Effector CD8-positive, alpha-beta T cell (primary cell): ENCODE measurements at regions not wholly inside any gene's neighbourhood (a gene's known extent, or its start where the extent isn't known, plus 50 kb on each side); places are given as distances from the start of the nearest gene placed in this dataset.
"Not testable (repeated sequence)": the region's sequence is repeated elsewhere in the genome, so short reads cannot be mapped to it uniquely, and the experiment has no call there.

ENCODE experiments used
- DNase-seq: peaks from one replicate; lab custom pipeline; 2025; lab: John Stamatoyannopoulos, UW

GRCh38 chr6:156601152-156602065 is 175.8 kb upstream of the ARID1B start:
- DNase-seq = no peak

- no peak for DNase-seq
Observed at GRCh38 chr6:156600678-156601077, 176.5 kb upstream of the ARID1B start.

- DNase-seq = no peak
Observed at GRCh38 chr6:156599978-156600590, 177.1 kb upstream of the ARID1B start.

GRCh38 chr6:156599366-156599765 is 177.8 kb upstream of the ARID1B start:
- DNase-seq = no peak

- no peak for DNase-seq
Observed at GRCh38 chr6:156598855-156599180, 178.4 kb upstream of the ARID1B start.

GRCh38 chr6:156598071-156598854 is 178.9 kb upstream of the ARID1B start:
- DNase-seq = no peak

- DNase-seq = no peak
Observed at GRCh38 chr6:156597095-156597494, 180.1 kb upstream of the ARID1B start.

- DNase-seq = no peak
Observed at GRCh38 chr6:156595476-156595875, 181.7 kb upstream of the ARID1B start.

GRCh38 chr6:156593893-156594292 is 183.3 kb upstream of the ARID1B start:
- DNase-seq = no peak

GRCh38 chr6:156593127-156593526 is 184.1 kb upstream of the ARID1B start:
- DNase-seq = no peak

GRCh38 chr6:156590482-156590881 is 186.7 kb upstream of the ARID1B start:
- no peak for DNase-seq

- DNase-seq = no peak
Observed at GRCh38 chr6:156589281-156589680, 187.9 kb upstream of the ARID1B start.

- DNase-seq = no peak
Observed at GRCh38 chr6:156587751-156588301, 189.4 kb upstream of the ARID1B start.

- no peak for DNase-seq
Observed at GRCh38 chr6:156587071-156587470, 190.1 kb upstream of the ARID1B start.

- no peak for DNase-seq
Observed at GRCh38 chr6:156585859-156586258, 191.3 kb upstream of the ARID1B start.

GRCh38 chr6:156584121-156584520 is 193.1 kb upstream of the ARID1B start:
- DNase-seq = not testable (repeated sequence)

- no peak for DNase-seq
Observed at GRCh38 chr6:156583083-156583482, 194.1 kb upstream of the ARID1B start.

- no peak for DNase-seq
Observed at GRCh38 chr6:156582509-156582992, 194.6 kb upstream of the ARID1B start.

GRCh38 chr6:156579564-156579963 is 197.6 kb upstream of the ARID1B start:
- no peak for DNase-seq

GRCh38 chr6:156577749-156578148 is 199.4 kb upstream of the ARID1B start:
- no peak for DNase-seq

GRCh38 chr6:156575361-156575760 is 201.8 kb upstream of the ARID1B start:
- DNase-seq = no peak

GRCh38 chr6:156564807-156565149 is 212.4 kb upstream of the ARID1B start:
- no peak for DNase-seq
